ENCODE measurements at regions not wholly inside any gene's neighbourhood (a gene's known extent, or its start where the extent isn't known, plus 50 kb on each side); places are given as distances from the start of the nearest gene placed in this dataset.
"Not testable (repeated sequence)": the region's sequence is repeated elsewhere in the genome, so short reads cannot be mapped to it uniquely, and the experiment has no call there.

GRCh38 chr1:88608139-88608943 is 75.7 kb upstream of the PKN2 start:
- H3K27me3 Mint-ChIP-seq = peaks cover 3% of the 10 kb centered on the region
- no peaks in the 10 kb centered on the region for H3K9me3 Mint-ChIP-seq
- H3K4me1 Mint-ChIP-seq = no peaks in the 10 kb centered on the region
- DNase-seq = no peak
- intact Hi-C loops (cut with micrococcal nuclease) = loop anchor here (5.0 kb wide), 1 partner anchor 269 kb away; no protein-coding TSS in a partner anchor
- H3K27ac Mint-ChIP-seq = no peak overlapping the region
- no peaks in the 10 kb centered on the region for H3K36me3 Mint-ChIP-seq (ENCODE audit: low read depth)
- no peak overlapping the region for H3K4me3 Mint-ChIP-seq

DNA sequence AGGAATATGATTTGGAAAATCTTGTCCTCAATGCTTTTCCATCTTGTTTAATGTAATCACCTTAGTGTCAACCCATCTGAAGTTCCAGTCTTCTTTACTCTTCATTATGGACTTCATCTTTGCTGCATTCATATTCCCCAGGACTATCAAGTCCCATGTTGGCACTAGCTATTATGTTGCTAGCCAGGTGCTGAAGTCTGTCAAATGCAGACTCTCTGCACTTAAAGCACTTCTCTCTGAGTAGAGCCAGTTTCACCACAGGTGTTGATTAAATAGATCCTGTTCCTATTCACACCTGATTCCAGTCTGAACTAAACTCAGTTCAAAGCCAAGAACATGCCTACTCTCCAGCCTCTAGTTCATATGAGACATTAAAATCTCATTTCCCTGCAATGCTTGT is 75.0 kb upstream of the PKN2 start:
- Mint-ChIP-seq H3K27me3 (peaks cover 3% of the 10 kb centered on the region), H3K27ac (no peak overlapping the region), H3K36me3 (ENCODE audit: low read depth) (no peaks in the 10 kb centered on the region), H3K4me3 (no peak overlapping the region), H3K9me3 (no peaks in the 10 kb centered on the region), H3K4me1 (no peaks in the 10 kb centered on the region)
- intact Hi-C loops (cut with micrococcal nuclease) = loop anchor here (5.0 kb wide), 1 partner anchor 268 kb away; no protein-coding TSS in a partner anchor
- no peak for DNase-seq

DNA sequence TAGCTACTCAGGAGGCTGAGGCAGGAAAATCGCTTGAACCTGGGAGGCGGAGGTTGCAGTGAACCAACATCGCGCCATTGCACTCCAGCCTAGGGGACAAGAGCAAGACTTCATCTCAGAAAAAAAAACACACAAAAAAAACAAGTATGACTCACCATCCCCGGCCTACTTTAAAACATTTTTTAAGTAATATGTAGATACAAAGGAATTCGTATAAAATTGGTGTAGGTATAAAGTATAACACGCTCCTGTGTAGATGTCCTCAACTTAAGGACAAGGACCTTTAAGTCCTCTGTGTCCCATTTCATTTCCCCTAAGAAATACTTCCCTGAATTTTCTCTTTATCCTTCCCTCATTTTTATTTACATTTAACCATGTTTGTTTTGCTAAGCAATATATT is 73.4 kb upstream of the PKN2 start:
- H3K4me1 Mint-ChIP-seq = no peaks in the 10 kb centered on the region
- H3K27ac Mint-ChIP-seq = no peak overlapping the region
- no peak for DNase-seq
- H3K9me3 Mint-ChIP-seq = no peaks in the 10 kb centered on the region
- intact Hi-C loops (cut with micrococcal nuclease) = no loop called here
- no peak overlapping the region for H3K4me3 Mint-ChIP-seq
- peaks cover 3% of the 10 kb centered on the region for H3K27me3 Mint-ChIP-seq
- no peaks in the 10 kb centered on the region for H3K36me3 Mint-ChIP-seq (ENCODE audit: low read depth)

GRCh38 chr1:88612292-88612691 is 71.8 kb upstream of the PKN2 start:
- no peak for DNase-seq
- intact Hi-C loops (cut with micrococcal nuclease) = no loop called here
- Mint-ChIP-seq H3K36me3 (ENCODE audit: low read depth) (no peaks in the 10 kb centered on the region), H3K9me3 (no peaks in the 10 kb centered on the region), H3K27me3 (peaks cover 3% of the 10 kb centered on the region), H3K27ac (no peak overlapping the region), H3K4me1 (no peaks in the 10 kb centered on the region), H3K4me3 (no peak overlapping the region)

DNA sequence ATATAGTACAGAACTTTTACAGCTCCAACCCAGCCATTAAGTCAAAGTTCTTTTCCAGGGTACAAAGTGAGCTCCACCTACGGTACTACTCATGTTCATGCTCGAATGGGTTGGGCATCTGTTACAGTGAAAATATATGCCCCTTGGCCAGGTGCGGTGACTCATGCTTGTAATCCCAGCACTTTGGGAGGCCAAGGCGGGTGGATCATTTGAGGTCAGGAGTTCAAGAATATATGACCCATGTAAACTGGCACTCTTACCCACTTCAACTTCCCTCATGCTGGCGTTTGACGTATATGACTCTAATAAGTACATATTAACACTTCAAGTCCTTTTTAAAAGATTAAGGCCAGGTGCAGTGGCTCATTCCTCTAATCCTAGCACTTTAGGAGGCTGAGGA is 71.3 kb upstream of the PKN2 start:
- H3K9me3 Mint-ChIP-seq = peaks cover 3% of the 10 kb centered on the region
- no peak overlapping the region for H3K4me3 Mint-ChIP-seq
- peaks cover 3% of the 10 kb centered on the region for H3K27me3 Mint-ChIP-seq
- H3K36me3 Mint-ChIP-seq (ENCODE audit: low read depth) = no peaks in the 10 kb centered on the region
- no peak overlapping the region for H3K27ac Mint-ChIP-seq
- H3K4me1 Mint-ChIP-seq = no peaks in the 10 kb centered on the region
- DNase-seq = no peak
- intact Hi-C loops (cut with micrococcal nuclease) = no loop called here

GRCh38 chr1:88618331-88618730 is 65.7 kb upstream of the PKN2 start:
- no peaks in the 10 kb centered on the region for H3K27me3 Mint-ChIP-seq
- no peak overlapping the region for H3K27ac Mint-ChIP-seq
- no peak for DNase-seq
- intact Hi-C loops (cut with micrococcal nuclease) = no loop called here
- no peak overlapping the region for H3K4me3 Mint-ChIP-seq
- no peaks in the 10 kb centered on the region for H3K36me3 Mint-ChIP-seq (ENCODE audit: low read depth)
- no peaks in the 10 kb centered on the region for H3K4me1 Mint-ChIP-seq
- peaks cover 18% of the 10 kb centered on the region for H3K9me3 Mint-ChIP-seq

GRCh38 chr1:88623101-88623500 is 61.0 kb upstream of the PKN2 start:
- H3K9me3 Mint-ChIP-seq = peaks cover 13% of the 10 kb centered on the region
- H3K27me3 Mint-ChIP-seq; H3K4me3 Mint-ChIP-seq; DNase-seq; H3K27ac Mint-ChIP-seq; H3K36me3 Mint-ChIP-seq (ENCODE audit: low read depth); intact Hi-C loops (cut with micrococcal nuclease); H3K4me1 Mint-ChIP-seq: not testable (repeated sequence)
